ENCODE measurements at regions not wholly inside any gene's neighbourhood (a gene's known extent, or its start where the extent isn't known, plus 50 kb on each side); places are given as distances from the start of the nearest gene placed in this dataset.
"Not testable (repeated sequence)": the region's sequence is repeated elsewhere in the genome, so short reads cannot be mapped to it uniquely, and the experiment has no call there.

DNA sequence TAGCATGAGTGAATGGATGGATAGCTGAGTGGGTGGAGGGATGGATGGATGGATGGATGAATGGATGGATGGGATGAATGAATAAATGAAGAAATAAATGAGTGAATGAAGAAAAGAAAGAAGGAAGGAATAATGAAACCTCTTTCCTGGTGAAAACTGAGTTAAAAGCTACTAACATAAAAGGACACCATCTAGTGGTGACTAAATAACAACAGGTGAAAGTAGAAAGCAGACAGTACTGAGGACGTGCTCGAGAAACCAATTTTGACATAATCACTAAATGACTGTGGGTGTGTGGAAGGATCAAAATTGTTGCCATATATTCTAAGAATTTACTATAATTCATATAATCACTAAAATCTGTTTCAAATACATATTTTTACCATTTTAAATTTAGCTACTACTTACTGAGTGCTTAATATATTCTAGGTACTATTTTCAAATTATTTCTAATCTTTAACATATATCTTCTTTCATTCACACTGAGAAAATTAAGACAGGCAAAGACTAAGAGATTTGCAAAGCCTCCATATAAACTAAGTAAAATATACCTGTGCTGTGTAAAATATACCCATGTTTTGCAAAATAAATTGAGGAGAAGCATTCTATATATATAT lies 522.9 kb downstream of the LRRIQ3 start:
- Histone ChIP-seq H3K4me3 (ENCODE audit: low read depth, low read length) (no peak overlapping the region), H3K27me3 (replicated peaks) (no peaks in the 10 kb centered on the region), H3K36me3 (replicated peaks) (no peaks in the 10 kb centered on the region), H3K27ac (no peak overlapping the region)
- DNase-seq = no peak
- TF ChIP-seq CTCF (IDR thresholded peaks at IDR 0.05; ENCODE audit: low read depth, low read length, missing control alignments) = peak; percentile 41
- in situ Hi-C loops (cut with HindIII; ENCODE audit: low pct_ligation_motif_present, low sequenced_read_pairs) = no loop called here

GRCh38 chr1:73673971-73674370 lies 524.0 kb downstream of the LRRIQ3 start:
- DNase-seq = no peak
- Histone ChIP-seq H3K27me3 (replicated peaks) (no peaks in the 10 kb centered on the region), H3K27ac (no peak overlapping the region), H3K36me3 (replicated peaks) (no peaks in the 10 kb centered on the region), H3K4me3 (ENCODE audit: low read depth, low read length) (no peak overlapping the region)
- no peak for TF ChIP-seq CTCF (IDR thresholded peaks at IDR 0.05; ENCODE audit: low read depth, low read length, missing control alignments)
- in situ Hi-C loops (cut with HindIII; ENCODE audit: low pct_ligation_motif_present, low sequenced_read_pairs) = no loop called here

- Histone ChIP-seq H3K4me3 (ENCODE audit: low read depth, low read length) (no peak overlapping the region), H3K27me3 (replicated peaks) (no peaks in the 10 kb centered on the region), H3K27ac (no peak overlapping the region), H3K36me3 (replicated peaks) (no peaks in the 10 kb centered on the region)
- TF ChIP-seq CTCF (IDR thresholded peaks at IDR 0.05; ENCODE audit: low read depth, low read length, missing control alignments) = no peak
- in situ Hi-C loops (cut with HindIII; ENCODE audit: low pct_ligation_motif_present, low sequenced_read_pairs) = no loop called here
- DNase-seq = no peak
Observed at GRCh38 chr1:73671530-73671929, 526.4 kb downstream of the LRRIQ3 start.

- in situ Hi-C loops (cut with HindIII; ENCODE audit: low pct_ligation_motif_present, low sequenced_read_pairs) = not testable (repeated sequence)
Observed at GRCh38 chr1:73667959-73668358, 530.0 kb downstream of the LRRIQ3 start.

DNA sequence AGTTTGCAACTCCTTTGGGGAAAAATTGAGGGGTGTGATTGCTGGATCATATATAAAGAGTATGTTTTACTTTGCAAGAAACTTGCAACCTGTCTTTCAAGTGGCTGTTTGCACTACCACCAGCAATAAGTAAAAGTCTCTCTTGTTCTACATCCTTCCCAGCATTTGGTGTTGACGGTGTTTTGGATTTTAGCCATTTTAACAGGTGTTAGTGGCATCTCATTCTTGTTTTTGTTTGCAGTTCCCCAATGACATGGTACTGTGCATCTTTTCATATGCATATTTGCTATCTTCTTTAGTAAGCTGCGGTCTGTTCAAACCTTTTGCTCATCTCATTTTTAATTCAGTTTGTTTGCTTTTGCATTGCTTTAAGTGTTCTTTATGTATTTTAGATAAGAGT lies 535.5 kb downstream of the LRRIQ3 start:
- no peak for DNase-seq
- in situ Hi-C loops (cut with HindIII; ENCODE audit: low pct_ligation_motif_present, low sequenced_read_pairs) = no loop called here
- no peaks in the 10 kb centered on the region for H3K36me3 ChIP-seq (replicated peaks)
- no peak overlapping the region for H3K27ac ChIP-seq
- no peaks in the 10 kb centered on the region for H3K27me3 ChIP-seq (replicated peaks)
- TF ChIP-seq CTCF (IDR thresholded peaks at IDR 0.05; ENCODE audit: low read depth, low read length, missing control alignments) = no peak
- H3K4me3 ChIP-seq (ENCODE audit: low read depth, low read length) = no peak overlapping the region

More at GRCh38 chr1:73667959-73668358, 530.0 kb downstream of the LRRIQ3 start:
- H3K36me3 ChIP-seq (replicated peaks); DNase-seq; H3K27me3 ChIP-seq (replicated peaks); H3K27ac ChIP-seq; H3K4me3 ChIP-seq (ENCODE audit: low read depth, low read length): not testable (repeated sequence)

DNA sequence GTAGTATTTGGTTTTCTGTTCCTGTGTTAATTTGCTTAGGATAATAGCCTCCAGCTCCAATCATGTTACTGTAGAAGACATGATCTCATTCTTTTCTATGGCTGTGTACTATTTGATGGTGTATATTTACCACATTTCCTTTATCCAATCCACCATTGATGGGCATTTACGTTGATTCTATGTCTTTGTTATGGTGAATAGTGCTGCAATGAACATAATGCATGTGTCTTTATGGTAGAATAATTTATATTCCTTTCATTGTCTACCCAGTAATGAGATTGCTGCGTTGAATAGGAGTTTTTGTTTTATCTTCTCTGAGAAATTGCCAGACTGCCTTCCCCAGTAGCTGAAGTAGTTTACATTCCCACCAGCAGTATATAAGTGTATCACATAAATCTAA lies 538.8 kb downstream of the LRRIQ3 start:
- in situ Hi-C loops (cut with HindIII; ENCODE audit: low pct_ligation_motif_present, low sequenced_read_pairs) = no loop called here
- DNase-seq = no peak
- H3K36me3 ChIP-seq (replicated peaks) = no peaks in the 10 kb centered on the region

More for the DNA sequence above, 538.8 kb downstream of the LRRIQ3 start:
- H3K4me3 ChIP-seq (ENCODE audit: low read depth, low read length) = no peak overlapping the region
- H3K27ac ChIP-seq = no peak overlapping the region
- no peaks in the 10 kb centered on the region for H3K27me3 ChIP-seq (replicated peaks)
- TF ChIP-seq CTCF (IDR thresholded peaks at IDR 0.05; ENCODE audit: low read depth, low read length, missing control alignments) = no peak
